ENCODE measurements at regions not wholly inside any gene's neighbourhood (a gene's known extent, or its start where the extent isn't known, plus 50 kb on each side); places are given as distances from the start of the nearest gene placed in this dataset.

- TF ChIP-seq MAX (IDR thresholded peaks at IDR 0.05) (no peak), RAD21 (IDR thresholded peaks at IDR 0.05; ENCODE audit: low read depth) (no peak), EP300 (IDR thresholded peaks at IDR 0.05; ENCODE audit: borderline replicate concordance) (no peak), NFIC (IDR thresholded peaks at IDR 0.05) (no peak), USF1 (IDR thresholded peaks at IDR 0.05) (no peak), CREB1 (IDR thresholded peaks at IDR 0.05; ENCODE audit: low read depth) (no peak), ZBTB7A (IDR thresholded peaks at IDR 0.05; ENCODE audit: low read depth) (no peak), EGR1 (IDR thresholded peaks at IDR 0.05) (no peak), YY1 (IDR thresholded peaks at IDR 0.05; ENCODE audit: low read depth) (no peak), TCF12 (IDR thresholded peaks at IDR 0.05; ENCODE audit: low read depth) (no peak), FOXM1 (IDR thresholded peaks at IDR 0.05; ENCODE audit: borderline replicate concordance, low read depth) (no peak), TAF1 (IDR thresholded peaks at IDR 0.05; ENCODE audit: low read depth) (no peak), CEBPB (IDR thresholded peaks at IDR 0.05) (no peak), TEAD4 (IDR thresholded peaks at IDR 0.05) (no peak)
- TF ChIP-seq, protein P1, sequence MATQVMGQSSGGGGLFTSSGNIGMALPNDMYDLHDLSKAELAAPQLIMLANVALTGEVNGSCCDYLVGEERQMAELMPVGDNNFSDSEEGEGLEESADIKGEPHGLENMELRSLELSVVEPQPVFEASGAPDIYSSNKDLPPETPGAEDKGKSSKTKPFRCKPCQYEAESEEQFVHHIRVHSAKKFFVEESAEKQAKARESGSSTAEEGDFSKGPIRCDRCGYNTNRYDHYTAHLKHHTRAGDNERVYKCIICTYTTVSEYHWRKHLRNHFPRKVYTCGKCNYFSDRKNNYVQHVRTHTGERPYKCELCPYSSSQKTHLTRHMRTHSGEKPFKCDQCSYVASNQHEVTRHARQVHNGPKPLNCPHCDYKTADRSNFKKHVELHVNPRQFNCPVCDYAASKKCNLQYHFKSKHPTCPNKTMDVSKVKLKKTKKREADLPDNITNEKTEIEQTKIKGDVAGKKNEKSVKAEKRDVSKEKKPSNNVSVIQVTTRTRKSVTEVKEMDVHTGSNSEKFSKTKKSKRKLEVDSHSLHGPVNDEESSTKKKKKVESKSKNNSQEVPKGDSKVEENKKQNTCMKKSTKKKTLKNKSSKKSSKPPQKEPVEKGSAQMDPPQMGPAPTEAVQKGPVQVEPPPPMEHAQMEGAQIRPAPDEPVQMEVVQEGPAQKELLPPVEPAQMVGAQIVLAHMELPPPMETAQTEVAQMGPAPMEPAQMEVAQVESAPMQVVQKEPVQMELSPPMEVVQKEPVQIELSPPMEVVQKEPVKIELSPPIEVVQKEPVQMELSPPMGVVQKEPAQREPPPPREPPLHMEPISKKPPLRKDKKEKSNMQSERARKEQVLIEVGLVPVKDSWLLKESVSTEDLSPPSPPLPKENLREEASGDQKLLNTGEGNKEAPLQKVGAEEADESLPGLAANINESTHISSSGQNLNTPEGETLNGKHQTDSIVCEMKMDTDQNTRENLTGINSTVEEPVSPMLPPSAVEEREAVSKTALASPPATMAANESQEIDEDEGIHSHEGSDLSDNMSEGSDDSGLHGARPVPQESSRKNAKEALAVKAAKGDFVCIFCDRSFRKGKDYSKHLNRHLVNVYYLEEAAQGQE (IDR thresholded peaks at IDR 0.05; ENCODE audit: low read depth) = no peak
Measured at GRCh38 chr16:65490286-65490685, 368.4 kb upstream of the CDH11 start.

- no peak for TF ChIP-seq NFIC (IDR thresholded peaks at IDR 0.05)
- no peak for TF ChIP-seq CREB1 (IDR thresholded peaks at IDR 0.05; ENCODE audit: low read depth)
- no peak for TF ChIP-seq RAD21 (IDR thresholded peaks at IDR 0.05; ENCODE audit: low read depth)
- TF ChIP-seq ZBTB7A (IDR thresholded peaks at IDR 0.05; ENCODE audit: low read depth) = no peak
- TF ChIP-seq FOXM1 (IDR thresholded peaks at IDR 0.05; ENCODE audit: borderline replicate concordance, low read depth) = no peak
- no peak for TF ChIP-seq EP300 (IDR thresholded peaks at IDR 0.05; ENCODE audit: borderline replicate concordance)
- no peak for TF ChIP-seq EGR1 (IDR thresholded peaks at IDR 0.05)
- TF ChIP-seq MAX (IDR thresholded peaks at IDR 0.05) = no peak
- no peak for TF ChIP-seq USF1 (IDR thresholded peaks at IDR 0.05)
- TF ChIP-seq, protein P1 (IDR thresholded peaks at IDR 0.05; ENCODE audit: low read depth) = no peak
Measured at GRCh38 chr16:65489531-65490023, 367.7 kb upstream of the CDH11 start.

DNA sequence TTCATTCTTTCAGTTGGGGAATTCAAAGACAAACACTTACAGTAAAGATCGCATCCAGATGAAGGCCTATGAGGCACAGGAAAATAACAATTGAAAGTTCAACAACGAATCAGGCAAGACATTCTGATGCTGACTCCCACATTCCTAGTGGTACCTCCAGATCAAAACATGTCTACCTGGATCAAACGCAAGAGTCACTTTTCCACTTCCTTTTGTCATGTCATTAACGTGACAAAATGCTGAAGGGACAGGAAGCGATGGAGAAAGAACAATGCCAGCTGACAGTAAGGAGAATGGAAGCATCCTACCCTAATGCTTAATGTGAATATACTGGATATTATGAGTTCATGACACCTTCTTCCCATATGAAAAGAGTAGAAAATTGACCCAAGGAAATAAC is 365.4 kb upstream of the CDH11 start:
- TF ChIP-seq EGR1 (IDR thresholded peaks at IDR 0.05) (no peak), EP300 (IDR thresholded peaks at IDR 0.05; ENCODE audit: borderline replicate concordance) (no peak), NFIC (IDR thresholded peaks at IDR 0.05) (no peak), RAD21 (IDR thresholded peaks at IDR 0.05; ENCODE audit: low read depth) (no peak), CREB1 (IDR thresholded peaks at IDR 0.05; ENCODE audit: low read depth) (no peak), CEBPB (IDR thresholded peaks at IDR 0.05) (no peak), TEAD4 (IDR thresholded peaks at IDR 0.05) (no peak), FOXM1 (IDR thresholded peaks at IDR 0.05; ENCODE audit: borderline replicate concordance, low read depth) (no peak), USF1 (IDR thresholded peaks at IDR 0.05) (no peak)

GRCh38 chr16:65481956-65482355 is 360.1 kb upstream of the CDH11 start:
- TF ChIP-seq TAF1 (IDR thresholded peaks at IDR 0.05; ENCODE audit: low read depth) = no peak
- TF ChIP-seq MAX (IDR thresholded peaks at IDR 0.05) = no peak
- no peak for TF ChIP-seq ZBTB7A (IDR thresholded peaks at IDR 0.05; ENCODE audit: low read depth)
- no peak for TF ChIP-seq NFIC (IDR thresholded peaks at IDR 0.05)
- no peak for TF ChIP-seq RAD21 (IDR thresholded peaks at IDR 0.05; ENCODE audit: low read depth)
- TF ChIP-seq TEAD4 (IDR thresholded peaks at IDR 0.05) = no peak
- TF ChIP-seq EP300 (IDR thresholded peaks at IDR 0.05; ENCODE audit: borderline replicate concordance) = no peak
- no peak for TF ChIP-seq CREB1 (IDR thresholded peaks at IDR 0.05; ENCODE audit: low read depth)
- no peak for TF ChIP-seq CEBPB (IDR thresholded peaks at IDR 0.05)

- TF ChIP-seq, protein P1 (IDR thresholded peaks at IDR 0.05; ENCODE audit: low read depth) = no peak
- no peak for TF ChIP-seq YY1 (IDR thresholded peaks at IDR 0.05; ENCODE audit: low read depth)
- TF ChIP-seq CEBPB (IDR thresholded peaks at IDR 0.05) = no peak
- no peak for TF ChIP-seq NFIC (IDR thresholded peaks at IDR 0.05)
- no peak for TF ChIP-seq FOXM1 (IDR thresholded peaks at IDR 0.05; ENCODE audit: borderline replicate concordance, low read depth)
- no peak for TF ChIP-seq TCF12 (IDR thresholded peaks at IDR 0.05; ENCODE audit: low read depth)
- TF ChIP-seq RAD21 (IDR thresholded peaks at IDR 0.05; ENCODE audit: low read depth) = no peak
- TF ChIP-seq TAF1 (IDR thresholded peaks at IDR 0.05; ENCODE audit: low read depth) = no peak
- no peak for TF ChIP-seq USF1 (IDR thresholded peaks at IDR 0.05)
- TF ChIP-seq MAX (IDR thresholded peaks at IDR 0.05) = no peak
- TF ChIP-seq ZBTB7A (IDR thresholded peaks at IDR 0.05; ENCODE audit: low read depth) = no peak
- no peak for TF ChIP-seq EP300 (IDR thresholded peaks at IDR 0.05; ENCODE audit: borderline replicate concordance)
- no peak for TF ChIP-seq TEAD4 (IDR thresholded peaks at IDR 0.05)
- no peak for TF ChIP-seq EGR1 (IDR thresholded peaks at IDR 0.05)
- no peak for TF ChIP-seq CREB1 (IDR thresholded peaks at IDR 0.05; ENCODE audit: low read depth)
Measured at GRCh38 chr16:65480281-65481091, 358.6 kb upstream of the CDH11 start.

Data from Ishikawa (cell line).